CD4-positive, alpha-beta memory T cell (primary cell): ENCODE measurements at regions not wholly inside any gene's neighbourhood (a gene's known extent, or its start where the extent isn't known, plus 50 kb on each side); places are given as distances from the start of the nearest gene placed in this dataset.
"Not testable (repeated sequence)": the region's sequence is repeated elsewhere in the genome, so short reads cannot be mapped to it uniquely, and the experiment has no call there.

Source experiments
- CTCF ChIA-PET: fragments of 350-600 bp; sonication (Branson Sonifier 250); formaldehyde crosslinking; loops from one replicate; lab custom pipeline; 2021; ENCODE audit warnings: inconsistent platforms; ENCODE audit not compliant: partially characterized antibody; lab: Charles Lee
- POLR2A ChIA-PET: fragments of 350-600 bp; sonication (Branson Sonifier 250); formaldehyde crosslinking; loops from one replicate; lab custom pipeline; 2021; ENCODE audit not compliant: partially characterized antibody; lab: Charles Lee
- DNase-seq, 5 donors: peaks; one replicate each; pipeline versions ENCODE4 v3.0.0 to v3.0.0-alpha.2; 2020 to 2022; ENCODE audit warnings: mixed read lengths in 1 of 5
- H3K27ac ChIP-seq: one replicate; pipeline ENCODE4 v1.7.0; 2013; ENCODE audit warnings: low read depth, low read length
- H3K27me3 ChIP-seq: 2 replicates; pipeline ENCODE4 v1.7.0; 2013; ENCODE audit warnings: mild to moderate bottlenecking, low read length, moderate library complexity; ENCODE audit not compliant: insufficient read depth
- H3K36me3 ChIP-seq: 2 replicates; pipeline ENCODE4 v1.7.0; 2013; ENCODE audit warnings: mild to moderate bottlenecking, low read length, moderate library complexity; ENCODE audit not compliant: insufficient read depth
- H3K4me1 ChIP-seq: 2 replicates; pipeline ENCODE4 v1.7.0; 2013; ENCODE audit warnings: mild to moderate bottlenecking, low read length, moderate library complexity; ENCODE audit not compliant: insufficient read depth
- H3K4me3 ChIP-seq, 2 donors: one replicate each; pipeline ENCODE4 v1.7.0; 2013; ENCODE audit warnings: low read length in 2 of 2, mild to moderate bottlenecking in 1 of 2
- H3K9me3 ChIP-seq, 2 donors: one replicate each; pipeline ENCODE4 v1.7.0; 2013; ENCODE audit warnings: low read length in 2 of 2, control low read depth in 1 of 2; ENCODE audit not compliant: control insufficient read depth in 1 of 2
- H3K27ac Mint-ChIP-seq, 7 donors: one replicate each; pipeline ENCODE4 v1.8.0; 2020 to 2021; ENCODE audit warnings: mixed read lengths in 7 of 7, mild to moderate bottlenecking in 6 of 7, inconsistent platforms in 3 of 7, moderate library complexity in 3 of 7
- H3K27me3 Mint-ChIP-seq, 2 donors: one replicate each; pipeline ENCODE4 v1.8.0; 2020 to 2021; ENCODE audit warnings: mixed read lengths in 2 of 2
- H3K36me3 Mint-ChIP-seq, 2 donors: one replicate each; pipeline ENCODE4 v1.8.0; 2020 to 2021; ENCODE audit warnings: mixed read lengths in 2 of 2, inconsistent platforms in 1 of 2, mild to moderate bottlenecking in 1 of 2
- H3K4me1 Mint-ChIP-seq, 4 donors: one replicate each; pipeline ENCODE4 v1.8.0; 2020 to 2021; ENCODE audit warnings: mixed read lengths in 4 of 4, mild to moderate bottlenecking in 1 of 4
- H3K4me3 Mint-ChIP-seq, 8 donors: one replicate each; pipeline ENCODE4 v1.8.0; 2020 to 2021; ENCODE audit warnings: mixed read lengths in 8 of 8, mild to moderate bottlenecking in 7 of 8, moderate library complexity in 6 of 8, inconsistent platforms in 3 of 8
- H3K9me3 Mint-ChIP-seq, 8 donors: one replicate each; pipeline ENCODE4 v1.8.0; 2020 to 2021; ENCODE audit warnings: mixed read lengths in 8 of 8, mild to moderate bottlenecking in 5 of 8, inconsistent platforms in 3 of 8, moderate library complexity in 1 of 8
- intact Hi-C: fragments of 100-400 bp; cut with micrococcal nuclease; formaldehyde crosslinking; loops from one replicate; pipeline ENCODE4 v1.15.1; 2023

DNA sequence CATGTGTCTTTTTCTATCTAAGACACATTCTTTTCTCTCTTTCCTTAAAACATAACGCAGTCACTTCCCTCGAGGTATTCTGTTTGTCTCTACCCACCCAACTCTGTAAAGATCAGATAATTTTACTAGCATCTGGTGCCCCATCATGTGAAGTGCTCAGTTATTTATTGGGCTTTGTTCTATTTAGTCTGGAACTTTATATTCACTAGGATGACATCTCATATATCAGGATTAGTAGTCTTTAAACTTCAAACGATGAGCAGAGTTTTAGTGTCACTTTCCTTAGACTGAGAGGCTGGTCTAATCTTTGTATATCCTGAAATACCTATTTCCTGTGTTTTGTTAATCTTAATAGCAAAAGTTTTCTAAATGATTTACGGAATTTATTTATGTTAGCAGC lies 445.5 kb upstream of the NDST3 start:
- H3K9me3 Mint-ChIP-seq, result peaks cover 0 to 2% (median 0%) of the 10 kb centered on the region in 8 donors
- no peak overlapping the region for H3K27ac Mint-ChIP-seq
- DNase-seq, result no peak
- no peaks in the 10 kb centered on the region for H3K27me3 Mint-ChIP-seq
- no peak overlapping the region for H3K4me3 ChIP-seq
- intact Hi-C loops, result no loop called here
- no peak overlapping the region for H3K27ac ChIP-seq
- no peaks in the 10 kb centered on the region for H3K4me1 ChIP-seq
- H3K9me3 ChIP-seq, result no peaks in the 10 kb centered on the region
- no peaks in the 10 kb centered on the region for H3K36me3 ChIP-seq
- no peaks in the 10 kb centered on the region for H3K36me3 Mint-ChIP-seq
- POLR2A ChIA-PET, result no interaction called here
- H3K27me3 ChIP-seq, result no peaks in the 10 kb centered on the region
- H3K4me3 Mint-ChIP-seq, result no peak overlapping the region
- H3K4me1 Mint-ChIP-seq, result no peaks in the 10 kb centered on the region
- CTCF ChIA-PET, result no interaction called here

DNA sequence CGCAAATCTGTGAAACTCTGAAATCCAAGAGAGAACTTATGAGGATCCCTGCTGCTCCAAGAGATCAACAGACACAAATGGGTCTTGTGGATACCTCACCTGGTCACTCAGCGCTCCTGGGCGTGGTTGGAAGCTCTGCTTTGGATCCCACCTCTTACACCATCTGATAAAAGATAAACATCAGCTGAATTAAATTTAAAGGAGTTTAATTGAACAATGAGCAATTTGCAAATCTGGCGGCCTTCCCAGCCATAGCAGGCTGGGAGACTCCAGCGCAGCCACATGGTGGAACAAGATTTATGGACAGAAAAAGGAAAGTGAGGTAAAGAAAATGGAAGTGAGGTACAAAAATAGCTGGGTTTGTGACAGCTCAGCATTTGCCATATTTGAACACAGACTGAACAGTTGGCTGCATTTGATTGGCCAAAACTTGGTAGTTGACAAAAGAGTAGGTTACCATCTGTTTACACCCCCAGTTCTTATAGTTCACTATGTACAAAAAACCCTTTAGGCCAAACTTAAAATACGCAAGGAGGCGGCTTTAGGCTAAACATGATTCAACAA lies 437.3 kb upstream of the NDST3 start:
- Histone ChIP-seq H3K36me3 (no peaks in the 10 kb centered on the region), H3K4me3 (no peak overlapping the region), H3K9me3 (no peaks in the 10 kb centered on the region), H3K27ac (no peak overlapping the region), H3K4me1 (no peaks in the 10 kb centered on the region), H3K27me3 (no peaks in the 10 kb centered on the region)
- ChIA-PET CTCF (no interaction called here), POLR2A (no interaction called here)
- intact Hi-C loops, result no loop called here
- no peaks in the 10 kb centered on the region for H3K36me3 Mint-ChIP-seq
- no peaks in the 10 kb centered on the region for H3K4me1 Mint-ChIP-seq
- no peak for DNase-seq
- peaks cover 0 to 7% (median 3%) of the 10 kb centered on the region in 8 donors for H3K9me3 Mint-ChIP-seq
- no peak overlapping the region for H3K4me3 Mint-ChIP-seq
- H3K27me3 Mint-ChIP-seq, result no peaks in the 10 kb centered on the region
- H3K27ac Mint-ChIP-seq, result no peak overlapping the region

DNA sequence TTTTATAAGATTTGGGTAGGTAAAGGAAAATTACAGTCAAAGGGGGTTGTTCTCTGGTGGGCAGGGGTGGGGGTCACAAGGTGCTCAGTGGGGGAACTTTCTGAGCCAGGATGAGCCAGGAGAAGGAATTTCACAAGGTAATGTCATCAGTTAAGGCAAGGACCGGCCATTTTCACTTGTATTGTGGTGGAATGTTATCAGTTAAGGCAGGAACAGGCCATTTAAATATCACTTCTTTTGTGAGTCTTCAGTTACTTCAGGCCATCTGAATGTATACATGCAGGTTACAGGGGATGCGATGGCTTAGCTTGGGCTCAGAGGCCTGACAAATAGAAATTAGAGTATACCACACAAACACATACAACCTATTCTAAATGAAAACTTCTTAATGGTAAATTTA lies 434.9 kb upstream of the NDST3 start:
- H3K27me3 Mint-ChIP-seq, H3K4me3 Mint-ChIP-seq, H3K4me1 ChIP-seq, H3K9me3 ChIP-seq, H3K9me3 Mint-ChIP-seq, DNase-seq, H3K4me1 Mint-ChIP-seq, H3K4me3 ChIP-seq, H3K27ac Mint-ChIP-seq, H3K36me3 Mint-ChIP-seq, H3K36me3 ChIP-seq, H3K27ac ChIP-seq, POLR2A ChIA-PET, intact Hi-C loops, H3K27me3 ChIP-seq, CTCF ChIA-PET: not testable (repeated sequence)

DNA sequence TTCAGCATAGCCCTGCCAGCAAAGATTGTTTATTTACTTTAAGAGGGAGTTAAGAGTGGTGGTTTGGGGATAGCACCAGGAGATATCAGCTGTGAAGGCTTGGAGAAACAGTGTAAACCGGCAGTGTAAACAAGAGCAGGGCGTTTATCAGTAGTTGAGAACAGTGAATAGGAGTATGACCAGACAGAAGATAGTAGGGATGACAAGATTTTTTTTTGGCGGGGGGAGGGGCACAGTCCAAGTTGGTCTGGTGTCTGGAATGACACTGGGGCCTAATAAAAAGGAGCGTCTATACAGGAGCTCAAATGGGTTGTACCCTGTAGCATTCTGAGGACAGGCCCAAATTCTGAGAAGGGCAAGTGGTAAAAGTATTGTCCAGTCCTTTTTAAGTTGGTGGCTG lies 433.4 kb upstream of the NDST3 start:
- H3K36me3 Mint-ChIP-seq, H3K4me3 ChIP-seq, H3K4me1 Mint-ChIP-seq, H3K4me3 Mint-ChIP-seq, H3K9me3 ChIP-seq, intact Hi-C loops, H3K27me3 Mint-ChIP-seq, H3K27ac ChIP-seq, H3K36me3 ChIP-seq, DNase-seq, H3K27ac Mint-ChIP-seq, H3K9me3 Mint-ChIP-seq, H3K27me3 ChIP-seq, CTCF ChIA-PET, POLR2A ChIA-PET, H3K4me1 ChIP-seq: not testable (repeated sequence)

DNA sequence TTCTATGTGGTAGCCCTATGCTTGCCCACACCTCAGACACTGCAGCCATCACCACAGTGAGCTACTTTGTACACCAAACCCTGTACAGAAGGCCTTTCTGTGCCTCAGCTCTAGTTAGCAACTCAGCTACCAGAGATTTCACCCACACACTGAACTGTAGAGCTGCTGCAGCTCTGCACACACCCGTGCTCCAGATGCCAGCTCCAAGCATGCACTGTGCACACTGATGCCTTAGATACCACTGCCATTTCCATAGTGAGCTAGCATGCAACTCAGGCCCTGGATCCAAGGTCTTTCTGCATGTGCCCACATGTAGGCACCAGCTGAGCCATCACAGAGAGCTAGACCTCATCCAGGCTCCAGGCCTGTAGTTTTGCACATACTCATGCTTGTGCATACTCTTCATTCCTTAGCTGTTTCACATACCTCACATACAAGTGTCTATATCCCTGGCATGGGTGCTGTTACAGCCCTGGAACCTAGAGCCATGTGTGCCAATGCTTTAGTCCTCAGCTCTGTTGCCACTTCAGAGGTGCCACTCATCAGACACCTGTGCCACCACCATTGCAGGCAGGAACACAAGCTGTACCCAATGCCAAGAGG lies 423.5 kb upstream of the NDST3 start:
- no peaks in the 10 kb centered on the region for H3K27me3 ChIP-seq
- ChIA-PET POLR2A (no interaction called here), CTCF (interaction anchor here (0.7 kb wide), 1 partner anchor 27 kb away, joined by 3 read pairs; no protein-coding TSS in a partner anchor)
- H3K36me3 ChIP-seq, result no peaks in the 10 kb centered on the region
- no peaks in the 10 kb centered on the region for H3K4me1 ChIP-seq
- H3K36me3 Mint-ChIP-seq, result no peaks in the 10 kb centered on the region
- peaks cover 0 to 3% of the 10 kb centered on the region in 2 donors for H3K9me3 ChIP-seq
- peaks cover 3 to 33% (median 16%) of the 10 kb centered on the region in 8 donors for H3K9me3 Mint-ChIP-seq
- no peak overlapping the region for H3K4me3 ChIP-seq
- H3K27ac ChIP-seq, result no peak overlapping the region
- H3K27ac Mint-ChIP-seq, result no peak overlapping the region
- no peak for DNase-seq
- intact Hi-C loops, result no loop called here
- no peaks in the 10 kb centered on the region for H3K27me3 Mint-ChIP-seq
- no peaks in the 10 kb centered on the region for H3K4me1 Mint-ChIP-seq
- H3K4me3 Mint-ChIP-seq, result no peak overlapping the region

DNA sequence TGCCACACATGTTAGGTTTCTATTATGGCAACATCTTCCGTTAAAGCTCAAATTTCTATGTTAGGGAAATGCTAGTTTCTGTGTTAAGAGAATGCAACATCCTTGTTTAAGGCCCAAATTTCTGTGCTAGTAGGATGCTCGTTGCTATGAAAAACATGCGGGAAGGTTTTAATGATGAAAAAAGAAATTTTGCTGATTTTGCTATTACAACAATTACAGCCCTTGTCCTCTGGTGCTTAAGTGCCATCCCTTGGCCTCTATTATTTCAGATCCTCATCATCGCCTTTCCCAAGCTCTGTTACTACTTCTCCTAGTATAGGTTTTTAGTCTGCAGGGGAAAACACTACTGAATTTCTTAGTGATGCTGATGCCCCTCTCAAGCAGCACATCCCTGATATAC lies 412.6 kb upstream of the NDST3 start:
- Mint-ChIP-seq H3K4me3 (no peak overlapping the region), H3K4me1 (no peaks in the 10 kb centered on the region), H3K27ac (no peak overlapping the region), H3K9me3 (peaks cover 0 to 12% (median 5%) of the 10 kb centered on the region in 8 donors), H3K27me3 (no peaks in the 10 kb centered on the region), H3K36me3 (no peaks in the 10 kb centered on the region)
- no peak for DNase-seq
- Histone ChIP-seq H3K27ac (no peak overlapping the region), H3K4me3 (no peak overlapping the region), H3K4me1 (no peaks in the 10 kb centered on the region), H3K36me3 (no peaks in the 10 kb centered on the region), H3K9me3 (no peaks in the 10 kb centered on the region), H3K27me3 (no peaks in the 10 kb centered on the region)
- ChIA-PET CTCF (no interaction called here), POLR2A (no interaction called here)
- intact Hi-C loops, result no loop called here

DNA sequence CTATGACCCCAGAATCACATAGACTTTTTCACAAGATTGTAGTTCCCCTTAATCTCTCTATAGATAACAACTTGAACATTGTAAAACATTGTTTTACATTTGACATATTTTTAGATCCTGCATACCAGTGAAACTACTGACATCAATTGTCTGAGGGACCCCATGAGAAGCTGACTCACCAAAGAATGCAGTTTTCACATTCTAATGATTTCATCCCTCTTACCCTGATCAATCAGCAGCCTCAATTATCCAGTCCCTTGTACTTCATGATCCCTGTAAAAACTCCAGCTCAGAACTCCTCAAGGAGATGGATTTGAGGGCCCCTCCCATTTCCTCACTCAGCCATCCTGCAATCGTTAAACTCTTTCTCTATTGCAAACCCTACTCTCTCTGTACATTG lies 411.0 kb upstream of the NDST3 start:
- CTCF ChIA-PET, result no interaction called here
- Mint-ChIP-seq H3K36me3 (no peaks in the 10 kb centered on the region), H3K9me3 (peaks cover 0 to 9% (median 5%) of the 10 kb centered on the region in 8 donors), H3K27me3 (no peaks in the 10 kb centered on the region), H3K27ac (no peak overlapping the region), H3K4me3 (no peak overlapping the region), H3K4me1 (no peaks in the 10 kb centered on the region)
- H3K9me3 ChIP-seq, result no peaks in the 10 kb centered on the region
- H3K4me1 ChIP-seq, result no peaks in the 10 kb centered on the region
- POLR2A ChIA-PET, result no interaction called here
- no peaks in the 10 kb centered on the region for H3K36me3 ChIP-seq
- intact Hi-C loops, result no loop called here
- no peak overlapping the region for H3K4me3 ChIP-seq
- H3K27me3 ChIP-seq, result no peaks in the 10 kb centered on the region
- no peak for DNase-seq
- no peak overlapping the region for H3K27ac ChIP-seq
